Transverse colon (tissue), 4 donors: ENCODE measurements at regions not wholly inside any gene's neighbourhood (a gene's known extent, or its start where the extent isn't known, plus 50 kb on each side); places are given as distances from the start of the nearest gene placed in this dataset.

ENCODE experiments used
- EP300 ChIP-seq: sonication (generic); formaldehyde crosslinking; IDR thresholded peaks from one replicate; pipeline ENCODE4 v1.6.1; 2017; ENCODE audit warnings: antibody characterized with exemption, low read depth
- POLR2A ChIP-seq: fragments of 450-650 bp; IDR thresholded peaks from one replicate; pipeline ENCODE4 v1.6.1; 2016; ENCODE audit warnings: antibody characterized with exemption, mild to moderate bottlenecking, moderate library complexity
- POLR2AphosphoS5 ChIP-seq, 3 donors: sonication (generic); formaldehyde crosslinking; IDR thresholded peaks; one replicate each; pipeline ENCODE4 v1.6.1; 2016; ENCODE audit warnings: antibody characterized with exemption in 3 of 3
- TF ChIP-seq, protein P1 (sequence below), 5 experiments: fragments of 200-600 bp in 3 of 5; fragments of 450-650 bp in 2 of 5; sonication (generic) in 3 of 5; IDR thresholded peaks; 1 replicate in 2 of 5; 2 replicates in 3 of 5; pipeline ENCODE4 v1.5.1; 2016 to 2017; ENCODE audit warnings: antibody characterized with exemption in 5 of 5, inconsistent platforms in 3 of 5, mild to moderate bottlenecking in 2 of 5, moderate library complexity in 1 of 5

DNA sequence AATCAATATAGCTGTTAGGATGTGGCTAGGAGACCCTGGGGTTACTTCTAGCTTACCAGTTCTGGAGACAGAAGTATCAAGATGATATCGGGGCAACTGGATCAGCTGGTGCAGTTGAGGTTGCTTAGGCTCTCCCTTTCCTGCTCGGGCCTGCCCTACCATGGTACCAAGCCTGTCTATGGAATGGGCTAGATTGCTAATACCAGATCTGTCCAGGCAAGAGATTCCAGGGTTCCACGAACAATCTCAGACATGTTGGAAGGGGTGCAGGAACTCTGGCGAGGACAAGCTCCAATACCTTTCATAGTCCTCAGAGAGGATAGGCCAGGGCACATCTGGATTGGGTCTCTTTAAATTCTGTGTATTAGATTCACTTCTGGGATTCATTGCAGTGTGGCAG is 53.8 kb downstream of the ADM start:
- no peak for TF ChIP-seq POLR2A
- TF ChIP-seq, protein P1, sequence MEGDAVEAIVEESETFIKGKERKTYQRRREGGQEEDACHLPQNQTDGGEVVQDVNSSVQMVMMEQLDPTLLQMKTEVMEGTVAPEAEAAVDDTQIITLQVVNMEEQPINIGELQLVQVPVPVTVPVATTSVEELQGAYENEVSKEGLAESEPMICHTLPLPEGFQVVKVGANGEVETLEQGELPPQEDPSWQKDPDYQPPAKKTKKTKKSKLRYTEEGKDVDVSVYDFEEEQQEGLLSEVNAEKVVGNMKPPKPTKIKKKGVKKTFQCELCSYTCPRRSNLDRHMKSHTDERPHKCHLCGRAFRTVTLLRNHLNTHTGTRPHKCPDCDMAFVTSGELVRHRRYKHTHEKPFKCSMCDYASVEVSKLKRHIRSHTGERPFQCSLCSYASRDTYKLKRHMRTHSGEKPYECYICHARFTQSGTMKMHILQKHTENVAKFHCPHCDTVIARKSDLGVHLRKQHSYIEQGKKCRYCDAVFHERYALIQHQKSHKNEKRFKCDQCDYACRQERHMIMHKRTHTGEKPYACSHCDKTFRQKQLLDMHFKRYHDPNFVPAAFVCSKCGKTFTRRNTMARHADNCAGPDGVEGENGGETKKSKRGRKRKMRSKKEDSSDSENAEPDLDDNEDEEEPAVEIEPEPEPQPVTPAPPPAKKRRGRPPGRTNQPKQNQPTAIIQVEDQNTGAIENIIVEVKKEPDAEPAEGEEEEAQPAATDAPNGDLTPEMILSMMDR (IDR thresholded peaks at IDR 0.05) = no peak
- no peak for TF ChIP-seq EP300
- TF ChIP-seq POLR2AphosphoS5 (IDR thresholded peaks at IDR 0.05) = no peak
